H1 (cell line): ENCODE measurements at regions not wholly inside any gene's neighbourhood (a gene's known extent, or its start where the extent isn't known, plus 50 kb on each side); places are given as distances from the start of the nearest gene placed in this dataset.

Experiments used
- CTCF ChIA-PET: fragments of 300-600 bp; sonication (Branson Sonifier 250); formaldehyde crosslinking; loops from one replicate; lab custom pipeline; 2021; ENCODE audit not compliant: partially characterized antibody; lab: Charles Lee
- POLR2A ChIA-PET: fragments of 300-600 bp; sonication (Branson Sonifier 250); formaldehyde crosslinking; loops from one replicate; lab custom pipeline; 2021; ENCODE audit warnings: inconsistent platforms; ENCODE audit not compliant: partially characterized antibody; lab: Charles Lee
- DNase-seq, 2 experiments: peaks; one replicate each; pipeline versions ENCODE4 v3.0.0 to v3.0.0-alpha.2; 2010 to 2022; ENCODE audit warnings: low spot score in 2 of 2, low read depth in 1 of 2, mixed read lengths in 1 of 2
- FAIRE-seq: peaks from 2 replicates; lab custom pipeline; 2011; peaks lifted over from hg19 to GRCh38; lab: Jason Lieb, UNC
- H2AFZ ChIP-seq: 2 replicates; pipeline ENCODE4 v1.8.1; 2012; ENCODE audit warnings: low read length, inconsistent platforms
- H2AK5ac ChIP-seq: 2 replicates; pipeline ENCODE4 v1.6.1; 2013; ENCODE audit warnings: low read depth, low read length
- H2BK120ac ChIP-seq: replicated peaks from 2 replicates; pipeline ENCODE3; 2013; ENCODE audit warnings: low read depth, low read length, inconsistent platforms
- H2BK12ac ChIP-seq: 2 replicates; pipeline ENCODE4 v1.6.1; 2013; ENCODE audit warnings: low read depth, low read length
- H2BK15ac ChIP-seq: 2 replicates; pipeline ENCODE4 v1.6.1; 2013; ENCODE audit warnings: low read length
- H2BK20ac ChIP-seq: 2 replicates; pipeline ENCODE4 v1.6.1; 2013; ENCODE audit warnings: low read length
- H2BK5ac ChIP-seq: 2 replicates; pipeline ENCODE4 v1.6.1; 2013; ENCODE audit warnings: low read depth, low read length
- H3K14ac ChIP-seq: 2 replicates; pipeline ENCODE4 v1.6.1; 2013; ENCODE audit warnings: inconsistent platforms; ENCODE audit not compliant: insufficient read length
- H3K18ac ChIP-seq: 2 replicates; pipeline ENCODE4 v1.6.1; 2013; ENCODE audit warnings: low read length; ENCODE audit errors: extremely low read depth
- H3K23ac ChIP-seq: 2 replicates; pipeline ENCODE4 v1.6.1; 2013; ENCODE audit warnings: inconsistent platforms; ENCODE audit not compliant: insufficient read length
- H3K23me2 ChIP-seq: 2 replicates; pipeline ENCODE4 v1.6.1; 2013; ENCODE audit warnings: low read depth, low read length
- H3K27ac ChIP-seq: 2 replicates; pipeline ENCODE4 v1.6.1; 2011; ENCODE audit warnings: low read depth, low read length, inconsistent platforms
- H3K27me3 ChIP-seq, 4 experiments: replicated peaks in 1 of 4; 1 replicate in 1 of 4; 2 replicates in 3 of 4; pipeline versions ENCODE4 v1.6.1 to v1.8.1; 2011 to 2013; ENCODE audit warnings: low read length in 3 of 4, mild to moderate bottlenecking in 3 of 4, inconsistent platforms in 2 of 4, mixed read lengths in 2 of 4, moderate library complexity in 1 of 4; ENCODE audit not compliant: control insufficient read depth in 3 of 4, insufficient read depth in 3 of 4; ENCODE audit errors: extremely low read depth in 1 of 4
- H3K36me3 ChIP-seq, 4 experiments: 2 replicates each; pipeline versions ENCODE4 v1.6.1 to v1.8.1; 2011 to 2013; ENCODE audit warnings: mild to moderate bottlenecking in 4 of 4, low read length in 3 of 4, moderate library complexity in 2 of 4, control low read depth in 1 of 4, inconsistent platforms in 1 of 4; ENCODE audit not compliant: insufficient read depth in 4 of 4, control insufficient read depth in 2 of 4
- H3K4ac ChIP-seq: replicated peaks from 2 replicates; pipeline ENCODE3; 2013; ENCODE audit warnings: low read length, low read depth, mixed read lengths, inconsistent platforms; ENCODE audit not compliant: insufficient read length
- H3K4me1 ChIP-seq, 4 experiments: replicated peaks in 1 of 4; 1 replicate in 1 of 4; 2 replicates in 3 of 4; pipeline versions ENCODE4 v1.6.1 to v1.8.1; 2011 to 2013; ENCODE audit warnings: low read length in 3 of 4, inconsistent platforms in 2 of 4, mixed read lengths in 1 of 4; ENCODE audit not compliant: insufficient read depth in 4 of 4, control insufficient read depth in 3 of 4
- H3K4me2 ChIP-seq, 2 experiments: 2 replicates each; pipeline versions ENCODE4 v1.6.1 to v1.8.1; 2011 to 2013; ENCODE audit warnings: low read depth in 2 of 2, low read length in 2 of 2, control low read depth in 1 of 2, inconsistent platforms in 1 of 2, mild to moderate bottlenecking in 1 of 2; ENCODE audit not compliant: insufficient read depth in 1 of 2
- H3K4me3 ChIP-seq, 4 experiments: fragments of 200-600, 300-600 bp in 1 of 4; sonication (generic), shearing (Covaris generic), sonication (Bioruptor Twin) in 1 of 4; 2 replicates each; pipeline versions ENCODE4 v1.5.1 to v1.8.1; 2011 to 2016; ENCODE audit warnings: low read length in 4 of 4, low read depth in 3 of 4, control low read depth in 2 of 4, inconsistent platforms in 2 of 4, mild to moderate bottlenecking in 2 of 4, mixed read lengths in 1 of 4, moderate library complexity in 1 of 4; ENCODE audit not compliant: insufficient read depth in 2 of 4; ENCODE audit errors: extremely low read depth in 1 of 4
- H3K56ac ChIP-seq: replicated peaks from 2 replicates; pipeline ENCODE3; 2013; ENCODE audit warnings: low read depth, mild to moderate bottlenecking, mixed read lengths, low read length, inconsistent platforms; ENCODE audit not compliant: insufficient read length
- H3K79me1 ChIP-seq: 2 replicates; pipeline ENCODE4 v1.6.1; 2013; ENCODE audit warnings: low read depth, low read length, control low read depth
- H3K79me2 ChIP-seq, 2 experiments: 2 replicates each; pipeline versions ENCODE4 v1.6.1 to v1.8.1; 2012 to 2013; ENCODE audit warnings: low read length in 2 of 2, mild to moderate bottlenecking in 2 of 2, inconsistent platforms in 1 of 2; ENCODE audit not compliant: insufficient read depth in 2 of 2, control insufficient read depth in 1 of 2
- H3K9ac ChIP-seq, 4 experiments: replicated peaks in 1 of 4; 1 replicate in 1 of 4; 2 replicates in 3 of 4; pipeline versions ENCODE4 v1.6.1 to v1.8.1; 2011 to 2013; ENCODE audit warnings: low read depth in 3 of 4, low read length in 3 of 4, control low read depth in 2 of 4, mild to moderate bottlenecking in 2 of 4, moderate library complexity in 2 of 4, inconsistent platforms in 1 of 4; ENCODE audit errors: extremely low read depth in 1 of 4
- H3K9me3 ChIP-seq, 2 experiments: 2 replicates each; pipeline versions ENCODE4 v1.6.1 to v1.8.1; 2012 to 2013; ENCODE audit warnings: mild to moderate bottlenecking in 2 of 2, moderate library complexity in 2 of 2, control low read depth in 1 of 2, inconsistent platforms in 1 of 2, low read depth in 1 of 2, low read length in 1 of 2, mixed read lengths in 1 of 2; ENCODE audit not compliant: insufficient read depth in 2 of 2
- H4K20me1 ChIP-seq, 2 experiments: replicated peaks in 1 of 2; 2 replicates each; pipeline versions ENCODE3 to v1.8.1; 2011 to 2013; ENCODE audit warnings: inconsistent platforms in 2 of 2, low read length in 2 of 2, mild to moderate bottlenecking in 1 of 2; ENCODE audit not compliant: insufficient read depth in 2 of 2, control insufficient read depth in 1 of 2
- H4K5ac ChIP-seq: 2 replicates; pipeline ENCODE4 v1.6.1; 2013; ENCODE audit warnings: low read length, low read depth, mixed read lengths, inconsistent platforms; ENCODE audit not compliant: insufficient read length
- H4K8ac ChIP-seq: 2 replicates; pipeline ENCODE4 v1.8.0; 2013; ENCODE audit warnings: mild to moderate bottlenecking, moderate library complexity, low read length, inconsistent platforms; ENCODE audit not compliant: insufficient read depth; ENCODE audit errors: extremely low read depth
- H4K91ac ChIP-seq: replicated peaks from 2 replicates; pipeline ENCODE3; 2013; ENCODE audit warnings: low read length, mixed read lengths, inconsistent platforms; ENCODE audit not compliant: insufficient read length
- CEBPB ChIP-seq: IDR thresholded peaks from 2 replicates; pipeline ENCODE4 v1.6.1; 2012; ENCODE audit warnings: low read depth, low read length
- POLR2AphosphoS5 ChIP-seq: IDR thresholded peaks from 2 replicates; pipeline ENCODE4 v1.6.1; 2011; ENCODE audit warnings: low read depth, low read length
- RNF2 ChIP-seq: fragments of 200-900, 300-1000 bp; sonication (generic); IDR thresholded peaks from 2 replicates; pipeline ENCODE4 v1.7.1; 2016; ENCODE audit warnings: borderline replicate concordance, low read depth, mild to moderate bottlenecking, antibody characterized with exemption, low read length; ENCODE audit not compliant: poor library complexity, severe bottlenecking; ENCODE audit errors: missing control alignments
- SIRT6 ChIP-seq: IDR thresholded peaks from one replicate; pipeline ENCODE4 v1.7.1; 2012; ENCODE audit warnings: low read length, inconsistent platforms
- TAF7 ChIP-seq: optimal IDR thresholded peaks from 2 replicates; pipeline ENCODE3; 2011; ENCODE audit warnings: low read depth, mild to moderate bottlenecking, inconsistent platforms, low read length, moderate library complexity, borderline replicate concordance
- TBP ChIP-seq: IDR thresholded peaks from 2 replicates; pipeline ENCODE4 v1.6.1; 2011; ENCODE audit warnings: low read depth, low read length, improper control_type of control experiment
- YY1 ChIP-seq: IDR thresholded peaks from 2 replicates; pipeline ENCODE4 v1.6.1; 2011; ENCODE audit warnings: low read depth, mild to moderate bottlenecking, low read length
- WGBS, 2 experiments: shearing (Covaris generic) in 1 of 2; methylation state at CpG; one replicate each; pipeline versions ENCODE4 v1.1.6 to v1.1.7; 2013 to 2015; ENCODE audit warnings: low lambda C conversion rate in 2 of 2, mixed read lengths in 2 of 2, inconsistent platforms in 1 of 2, low coverage in 1 of 2, missing lambda C conversion rate in 1 of 2; ENCODE audit not compliant: insufficient replicate concordance in 2 of 2, insufficient coverage in 1 of 2, insufficient read length in 1 of 2; ENCODE audit errors: extremely low coverage in 1 of 2, missing lambda C conversion rate in 1 of 2; 5-methylcytosine and 5-hydroxymethylcytosine counted together
- TF ChIP-seq, protein P1 (sequence below): IDR thresholded peaks from 2 replicates; pipeline ENCODE4 v1.6.1; 2012; ENCODE audit warnings: inconsistent platforms

DNA sequence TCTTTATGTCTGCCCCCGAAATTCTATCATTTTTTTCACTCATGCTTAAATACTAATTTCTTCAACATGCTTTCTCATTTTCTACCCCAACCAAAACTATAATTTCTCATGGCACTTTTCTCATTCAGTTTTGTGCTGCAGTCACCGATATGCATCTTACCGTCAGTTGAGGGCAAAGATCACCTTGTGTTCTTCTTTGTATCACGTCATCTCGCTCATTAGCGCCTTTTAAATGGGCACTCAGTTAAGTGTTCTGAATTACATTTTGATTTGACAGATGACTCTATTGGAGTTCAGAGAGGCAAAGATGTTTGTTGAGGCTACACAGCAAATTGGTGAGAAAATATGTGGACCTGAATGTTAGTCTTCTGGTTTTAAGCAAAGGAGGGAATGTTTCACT lies 211.7 kb upstream of the GLRA1 start:
- TF ChIP-seq YY1 (no peak), SIRT6 (no peak), TAF7 (no peak), TBP (no peak), POLR2AphosphoS5 (no peak), RNF2 (no peak), CEBPB (no peak)
- TF ChIP-seq, protein P1, sequence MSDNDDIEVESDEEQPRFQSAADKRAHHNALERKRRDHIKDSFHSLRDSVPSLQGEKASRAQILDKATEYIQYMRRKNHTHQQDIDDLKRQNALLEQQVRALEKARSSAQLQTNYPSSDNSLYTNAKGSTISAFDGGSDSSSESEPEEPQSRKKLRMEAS = no peak

More for the DNA sequence above, 211.7 kb upstream of the GLRA1 start:
- no peak overlapping the region for H3K4ac ChIP-seq
- no peaks in the 10 kb centered on the region for H3K36me3 ChIP-seq
- no peaks in the 10 kb centered on the region for H3K4me1 ChIP-seq
- H3K79me2 ChIP-seq = no peaks in the 10 kb centered on the region
- H2BK120ac ChIP-seq = no peak overlapping the region
- no peak overlapping the region for H4K91ac ChIP-seq
- no peak overlapping the region for H2BK15ac ChIP-seq
- no peaks in the 10 kb centered on the region for H3K23me2 ChIP-seq
- no peak overlapping the region for H2BK5ac ChIP-seq
- no peaks in the 10 kb centered on the region for H3K79me1 ChIP-seq
- no peak overlapping the region for H3K56ac ChIP-seq
- ChIA-PET CTCF (interaction anchor here (0.6 to 12.0 kb wide), 3 partner anchors 10 to 419 kb away, joined by 3 to 193 read pairs (median 3); no protein-coding TSS in a partner anchor), POLR2A (no interaction called here)
- no peak overlapping the region for H3K14ac ChIP-seq
- H3K9ac ChIP-seq = no peak overlapping the region
- H3K4me3 ChIP-seq = no peak overlapping the region
- H2AK5ac ChIP-seq = no peak overlapping the region
- H2BK20ac ChIP-seq = no peak overlapping the region
- DNase-seq (no peak), FAIRE-seq (no peak)
- no peak overlapping the region for H2BK12ac ChIP-seq
- H4K8ac ChIP-seq = no peak overlapping the region
- H3K4me2 ChIP-seq = no peak overlapping the region
- 94% methylated on average over 6 of the region's 6 CpGs; no CpG with 5 or more reads in 1 of the 2 experiments for WGBS, 2 experiments
- no peak overlapping the region for H3K18ac ChIP-seq
- H3K27ac ChIP-seq = no peak overlapping the region
- no peak overlapping the region for H4K5ac ChIP-seq
- H3K27me3 ChIP-seq = no peaks in the 10 kb centered on the region
- no peaks in the 10 kb centered on the region for H4K20me1 ChIP-seq
- H3K9me3 ChIP-seq = no peaks in the 10 kb centered on the region
- no peak overlapping the region for H3K23ac ChIP-seq
- no peak overlapping the region for H2AFZ ChIP-seq
